Right renal pelvis (tissue), 4 donors: ENCODE measurements at regions not wholly inside any gene's neighbourhood (a gene's known extent, or its start where the extent isn't known, plus 50 kb on each side); places are given as distances from the start of the nearest gene placed in this dataset.
A peak's percentile ranks its signal among the peaks of the same experiment; 100 is the strongest.
"Not testable (repeated sequence)": the region's sequence is repeated elsewhere in the genome, so short reads cannot be mapped to it uniquely, and the experiment has no call there.

ENCODE experiments used
- DNase-seq, 4 donors: peaks; one replicate each; pipeline ENCODE4 v3.0.0-alpha.2; 2013; ENCODE audit warnings: low read depth in 4 of 4, low spot score in 3 of 4, missing footprints in 1 of 4

DNA sequence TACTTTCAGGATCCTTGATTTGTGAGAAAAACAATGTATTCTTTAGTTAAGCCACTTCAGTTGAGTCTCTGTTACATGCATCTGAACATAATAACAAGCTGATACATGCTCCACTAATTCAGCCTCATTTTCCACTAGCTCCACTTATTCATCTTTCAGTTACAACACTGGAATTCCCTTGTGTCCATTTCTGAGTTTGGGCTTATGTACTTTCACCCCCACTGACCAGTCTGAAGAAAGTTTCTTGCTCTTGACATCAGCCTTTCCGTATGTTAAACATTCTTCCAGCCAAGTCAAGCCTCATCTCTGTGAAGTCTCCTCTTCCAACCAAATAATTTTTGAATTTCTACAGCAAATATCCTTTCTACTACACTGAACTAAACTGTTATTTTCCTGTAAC is 592.5 kb upstream of the NOVA1 start:
- DNase-seq: no peak

DNA sequence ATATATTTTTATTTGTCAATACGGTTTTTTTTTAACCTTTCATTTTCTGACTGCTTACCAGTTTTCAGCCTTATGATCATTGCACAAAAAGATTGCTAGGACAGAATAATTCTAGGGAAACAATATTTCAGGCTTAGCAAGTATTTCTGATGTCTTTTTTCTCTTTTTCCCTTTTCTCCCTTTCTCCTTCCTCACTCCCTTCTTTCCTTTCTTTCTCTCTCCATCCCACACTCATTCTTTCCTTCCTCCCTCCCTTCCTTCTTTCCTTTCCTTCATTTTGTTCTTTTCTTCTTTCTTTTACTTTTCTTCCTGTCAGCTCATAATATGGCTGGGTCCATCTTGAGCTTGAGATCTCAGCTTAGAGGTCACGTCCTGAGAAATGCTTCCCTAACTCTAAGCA is 601.4 kb upstream of the NOVA1 start:
- DNase-seq: no peak

DNA sequence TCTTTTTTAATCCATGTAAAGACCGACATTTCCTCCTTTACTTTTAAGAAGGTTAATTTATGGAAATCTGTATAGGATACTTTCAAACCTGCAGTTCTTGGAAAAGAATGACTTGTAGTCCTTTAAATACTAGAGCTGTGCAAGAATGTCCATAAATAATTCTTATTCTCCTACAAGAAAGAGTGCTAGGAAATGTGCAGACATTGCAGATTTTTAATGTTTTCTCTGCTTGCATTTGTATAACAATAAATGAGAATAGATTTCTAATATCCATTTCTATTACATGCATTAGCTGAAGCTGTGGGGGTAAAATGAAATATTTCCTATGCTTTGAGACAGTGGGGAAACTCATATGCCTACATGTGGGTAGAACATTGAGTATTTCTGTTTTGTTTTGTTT is 607.2 kb upstream of the NOVA1 start:
- no peak for DNase-seq

DNA sequence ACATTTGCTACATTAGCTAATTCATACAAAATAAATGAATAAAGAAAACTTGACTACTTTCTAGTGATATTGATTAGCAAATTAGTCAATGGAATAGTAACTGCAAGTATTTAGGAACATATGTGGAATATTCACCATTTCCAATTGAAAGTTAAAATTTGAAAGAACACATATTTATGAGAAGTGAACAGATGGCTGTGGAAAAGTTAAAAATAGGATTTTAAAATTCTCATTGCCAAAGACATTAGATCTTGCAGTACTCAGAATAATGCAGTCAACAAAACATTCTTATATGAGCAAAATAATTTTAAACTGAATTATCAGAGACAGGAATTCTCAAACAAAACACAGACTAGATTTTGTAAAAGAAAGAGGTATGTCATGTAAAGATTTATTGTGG is 613.9 kb upstream of the NOVA1 start:
- no peak for DNase-seq

DNA sequence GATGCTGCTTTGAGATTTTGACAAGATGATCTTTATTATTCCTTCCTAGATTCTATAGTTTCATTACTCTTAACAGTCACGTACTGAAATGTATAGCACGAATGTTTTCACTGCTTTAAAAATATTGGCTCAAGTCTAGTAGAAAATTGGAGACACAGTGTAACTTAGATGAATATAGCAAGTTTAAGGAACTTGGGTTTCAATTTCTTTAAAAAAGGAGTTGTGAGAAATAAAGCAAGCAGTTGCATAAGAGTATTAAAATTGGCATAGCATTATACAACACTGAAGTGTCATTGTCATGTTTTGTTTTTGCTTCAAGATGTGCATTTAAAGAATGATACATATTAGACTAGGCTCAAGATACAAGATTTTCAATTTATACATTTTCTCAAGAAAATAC is 624.8 kb upstream of the NOVA1 start:
- DNase-seq: no peak

DNA sequence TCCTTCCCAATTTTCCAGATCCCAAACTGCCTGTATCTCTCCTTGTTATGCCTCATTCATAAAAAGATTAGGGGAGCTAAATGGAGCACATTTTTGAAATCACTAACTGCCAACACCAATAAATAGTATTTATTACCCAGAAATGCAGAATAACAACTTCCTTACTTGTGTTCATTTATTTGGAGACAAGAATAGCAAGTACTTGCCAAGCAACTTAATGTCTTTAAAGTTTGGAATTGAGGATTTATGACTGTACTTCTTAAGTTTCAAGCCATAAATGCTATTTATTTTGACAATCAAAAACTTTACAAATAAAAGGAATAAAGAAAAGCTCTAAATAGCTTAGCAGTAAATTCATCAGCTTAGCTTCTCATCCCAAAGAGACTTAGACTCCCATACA is 626.1 kb upstream of the NOVA1 start:
- DNase-seq: peak in 3 of 4 donors; percentile 25 to 39 (median 31)

DNA sequence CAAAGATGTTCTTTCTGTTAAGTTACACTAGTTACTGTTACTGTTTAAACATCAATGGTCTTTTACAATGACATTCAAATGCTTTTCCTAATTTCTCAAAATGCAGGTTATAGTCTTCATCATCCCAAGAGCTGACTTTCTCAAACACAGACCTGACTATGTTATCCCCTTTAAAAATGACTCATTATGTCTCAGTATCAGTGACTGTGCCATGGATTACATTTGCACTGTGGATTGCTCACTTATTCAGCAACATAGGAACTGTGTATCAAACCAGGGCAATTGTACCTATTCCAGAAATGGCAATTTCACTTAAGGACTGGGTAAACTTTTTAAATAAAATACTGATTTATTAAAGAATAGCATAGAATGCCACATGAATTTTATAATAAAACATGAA is 630.2 kb upstream of the NOVA1 start:
- DNase-seq: no peak

DNA sequence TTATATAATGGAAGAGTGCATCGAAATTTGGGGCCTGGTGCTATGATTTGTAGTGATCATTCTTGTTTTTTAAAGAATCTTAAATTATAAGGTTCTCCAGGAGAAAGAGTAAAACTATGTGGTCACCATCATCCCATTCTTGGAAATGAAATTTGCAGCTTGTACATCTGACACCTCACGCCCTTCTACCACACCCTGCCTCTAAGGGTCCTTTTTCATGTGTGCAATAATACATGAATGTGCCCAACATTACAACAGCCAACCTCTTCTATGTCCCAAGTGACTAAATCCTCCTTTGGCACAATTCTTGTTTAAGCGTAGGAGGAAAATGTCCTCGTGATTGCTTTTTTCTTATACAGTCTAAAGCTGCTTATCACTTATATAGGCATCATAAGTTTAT is 636.5 kb upstream of the NOVA1 start:
- DNase-seq: no peak

DNA sequence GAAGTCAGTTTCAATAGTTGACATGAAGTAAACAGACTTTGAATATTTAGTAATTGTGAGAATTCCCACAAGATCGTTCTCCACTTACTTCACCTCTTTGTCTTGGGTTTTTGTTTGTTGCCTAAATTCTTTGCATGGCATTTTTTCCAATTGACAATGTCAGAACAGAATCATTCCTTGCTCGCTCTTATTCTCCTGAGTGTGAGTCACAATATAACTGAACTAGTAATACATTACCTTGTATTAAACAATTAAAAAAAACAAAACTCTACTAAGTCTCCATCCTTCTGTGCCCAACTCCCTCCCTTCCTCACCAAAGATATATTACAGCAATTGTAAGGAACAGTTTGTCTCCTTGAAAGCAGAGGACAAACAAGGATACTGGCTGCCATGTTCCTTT is 638.8 kb upstream of the NOVA1 start:
- no peak for DNase-seq

DNA sequence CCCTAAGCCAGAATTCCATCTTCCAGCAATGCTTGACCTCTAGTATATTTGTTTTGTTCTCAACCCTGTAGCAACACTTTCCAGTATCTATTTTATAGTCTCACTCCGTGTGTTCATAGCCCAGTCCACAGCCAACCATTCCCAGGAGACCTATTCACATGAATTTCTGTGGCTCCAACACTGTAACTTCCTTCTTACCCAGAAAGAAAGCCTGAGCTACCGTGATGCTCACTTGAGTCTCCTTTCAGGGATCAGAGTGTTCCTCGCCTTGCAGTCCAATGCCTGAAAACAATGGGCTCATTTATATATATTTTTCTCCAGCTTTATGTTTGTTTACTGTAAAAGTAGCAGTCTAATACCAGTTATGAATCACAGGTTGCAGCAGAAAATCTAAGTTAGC is 645.0 kb upstream of the NOVA1 start:
- DNase-seq: no peak

DNA sequence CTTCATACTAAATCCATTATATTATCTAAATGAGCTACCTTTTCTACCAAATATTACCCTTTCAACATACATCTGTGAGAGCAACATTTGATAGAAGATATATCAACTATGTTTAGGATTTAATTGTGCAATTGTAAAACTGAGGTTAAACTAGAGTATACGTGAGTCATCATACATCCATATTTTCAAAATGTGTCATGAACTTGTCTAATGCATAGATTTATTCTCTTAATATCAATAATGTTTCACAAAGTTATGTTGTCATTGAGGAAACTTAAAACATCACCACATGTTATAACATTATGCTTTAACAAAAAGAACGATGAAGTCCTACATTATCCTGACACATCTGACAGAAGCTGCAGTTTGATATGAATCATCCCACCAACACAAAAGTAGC is 645.5 kb upstream of the NOVA1 start:
- no peak for DNase-seq

DNA sequence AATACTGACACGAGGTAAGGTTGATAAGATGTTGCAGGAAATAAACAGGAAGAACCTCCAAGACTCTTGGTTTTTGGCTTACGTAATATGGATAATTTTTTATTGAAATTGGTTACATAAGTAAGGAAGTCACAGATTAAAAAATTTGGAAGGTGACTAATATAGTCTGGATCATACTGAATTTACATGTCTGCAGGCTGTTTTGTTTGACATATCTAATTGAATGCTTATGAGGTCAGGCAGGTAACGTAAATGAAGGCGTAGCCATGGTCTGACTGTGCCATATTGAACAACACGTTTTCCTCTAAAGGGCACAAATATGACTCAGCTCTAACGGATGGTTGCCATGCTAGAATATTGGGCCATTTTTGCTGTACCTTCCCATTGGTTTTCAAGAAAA is 648.1 kb upstream of the NOVA1 start:
- DNase-seq: no peak

DNA sequence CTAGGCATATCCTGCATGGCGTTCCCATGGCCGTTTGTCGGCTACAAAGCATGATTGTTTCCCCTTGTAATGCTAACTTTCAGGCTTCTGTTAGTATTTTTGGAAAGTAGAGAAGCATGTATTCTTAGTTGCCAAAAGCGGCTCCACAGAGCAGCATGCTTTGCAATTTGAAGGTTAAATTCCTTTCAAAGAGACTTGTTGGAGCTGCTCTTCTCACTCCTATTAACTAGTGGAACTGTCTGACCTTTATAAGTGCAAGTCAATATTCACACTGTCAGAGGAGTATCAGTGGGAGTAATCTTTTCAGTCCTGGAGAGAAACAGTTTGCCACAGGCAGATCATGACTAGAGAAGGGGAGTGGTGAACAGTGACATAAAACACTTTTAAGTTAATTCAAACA is 656.1 kb upstream of the NOVA1 start:
- DNase-seq: no peak

DNA sequence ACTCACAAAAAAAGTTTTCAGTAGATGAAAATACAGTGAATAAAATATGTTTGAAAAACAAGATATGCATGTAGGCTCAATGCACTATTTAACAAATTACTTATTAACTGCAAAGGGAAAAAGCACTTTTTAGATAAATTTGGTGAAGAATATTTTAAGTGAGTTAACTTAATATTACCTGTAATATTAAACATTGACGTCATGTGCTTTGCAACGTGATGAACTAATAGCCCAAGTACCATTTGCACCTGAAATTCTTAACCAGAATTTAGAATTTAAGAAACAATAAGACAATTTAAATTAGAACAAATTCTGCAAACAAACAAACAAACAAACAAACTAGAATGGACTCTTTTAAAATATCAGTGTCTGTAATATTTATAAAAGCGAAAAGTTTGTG is 659.0 kb upstream of the NOVA1 start:
- DNase-seq: no peak

DNA sequence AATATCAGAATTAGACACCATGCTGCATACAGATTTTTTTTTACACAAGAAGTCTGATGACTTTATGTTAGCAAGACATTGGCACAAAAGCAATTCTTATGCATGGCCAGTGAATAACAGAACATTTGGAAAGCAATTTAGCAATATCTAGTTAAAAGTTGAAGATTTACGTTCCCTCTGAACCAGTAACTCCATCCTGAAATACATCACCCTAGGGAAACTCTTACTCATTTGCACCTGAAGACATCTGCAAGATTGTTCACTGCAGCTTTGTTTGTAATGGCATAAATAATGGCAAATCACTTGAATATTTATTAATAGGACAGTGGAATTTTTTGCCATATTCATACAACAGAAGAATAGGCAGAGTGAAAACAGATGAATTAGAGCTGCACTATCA is 670.0 kb upstream of the NOVA1 start:
- no peak for DNase-seq

DNA sequence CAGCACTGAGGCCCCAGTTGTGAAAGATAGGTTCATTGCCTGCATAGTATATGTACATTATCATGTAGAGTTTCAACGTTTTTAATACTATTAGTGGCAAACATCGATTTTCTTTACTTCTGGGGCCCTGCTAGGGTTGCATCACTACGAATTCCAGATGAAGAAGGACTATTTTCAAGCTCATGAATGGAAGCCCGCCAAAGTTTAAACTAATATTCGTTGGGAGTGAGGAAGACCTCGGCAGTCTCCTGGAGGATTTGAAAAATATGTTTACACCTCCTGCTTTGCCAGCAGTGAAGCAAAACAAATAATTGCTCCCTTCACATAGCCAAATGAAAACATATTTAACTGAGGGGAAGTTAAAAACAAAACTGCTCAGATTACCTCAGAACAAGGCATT is 672.9 kb upstream of the NOVA1 start:
- no peak for DNase-seq

DNA sequence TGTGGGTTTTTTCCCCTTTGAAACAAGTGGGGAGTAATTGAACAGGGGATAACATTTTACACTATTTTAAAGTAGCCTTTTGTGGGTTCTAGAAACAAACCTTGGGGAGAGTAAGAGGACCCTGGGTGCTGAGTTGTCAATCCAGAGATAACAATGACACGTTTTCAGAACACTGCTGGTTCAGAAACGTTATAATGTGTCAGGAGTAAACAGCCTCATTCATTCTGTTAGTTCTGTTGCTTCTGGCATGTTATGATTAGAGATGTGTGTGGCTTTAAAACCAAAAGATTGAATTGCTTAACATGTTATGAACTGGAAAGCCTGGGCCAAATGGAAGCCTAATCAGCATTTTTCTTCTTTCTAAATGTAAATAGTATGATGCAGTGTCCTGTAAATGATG is 680.5 kb upstream of the NOVA1 start:
- no peak for DNase-seq

DNA sequence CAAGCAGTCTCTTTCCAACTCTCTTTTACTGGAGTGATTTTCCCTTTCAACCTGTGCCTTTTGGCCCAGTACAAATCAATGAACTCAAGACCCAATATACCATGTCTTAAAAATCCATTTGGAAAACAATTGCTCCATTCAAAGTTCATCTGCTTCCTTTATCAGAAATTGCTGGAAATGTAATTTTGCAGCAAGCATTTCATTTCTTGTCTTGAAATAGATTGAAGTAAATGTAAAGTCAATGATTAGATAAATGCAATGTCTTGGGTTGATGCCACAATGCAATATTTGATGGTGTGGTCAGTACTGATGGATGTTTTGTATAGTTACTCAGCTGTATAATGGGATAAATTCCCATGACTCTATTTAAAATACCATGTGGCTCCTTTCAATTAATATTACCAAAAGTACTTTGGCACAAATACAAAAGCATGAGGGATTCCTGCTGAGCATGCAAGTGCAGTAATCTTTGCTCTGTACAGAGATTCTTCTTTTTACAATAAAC is 707.7 kb upstream of the NOVA1 start:
- no peak for DNase-seq

DNA sequence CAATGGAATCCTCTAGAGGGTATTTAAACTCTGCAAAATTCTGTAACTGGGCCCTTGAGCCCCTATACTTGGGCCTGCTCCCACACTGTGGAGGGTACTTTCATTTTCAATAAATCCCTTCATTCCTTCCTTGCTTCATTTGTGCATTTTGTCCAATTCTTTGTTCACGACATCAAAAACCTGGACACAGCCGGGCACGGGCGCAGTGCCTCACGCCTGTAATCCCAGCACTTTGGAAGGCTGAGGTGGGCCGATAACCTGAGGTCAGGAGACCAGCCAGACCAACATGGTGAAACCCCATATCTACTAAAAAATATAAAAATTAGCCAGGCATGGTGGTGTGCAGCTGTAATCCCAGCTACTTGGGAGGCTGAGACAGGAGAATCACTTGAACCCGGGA is 714.9 kb upstream of the NOVA1 start:
- not testable (repeated sequence) for DNase-seq

DNA sequence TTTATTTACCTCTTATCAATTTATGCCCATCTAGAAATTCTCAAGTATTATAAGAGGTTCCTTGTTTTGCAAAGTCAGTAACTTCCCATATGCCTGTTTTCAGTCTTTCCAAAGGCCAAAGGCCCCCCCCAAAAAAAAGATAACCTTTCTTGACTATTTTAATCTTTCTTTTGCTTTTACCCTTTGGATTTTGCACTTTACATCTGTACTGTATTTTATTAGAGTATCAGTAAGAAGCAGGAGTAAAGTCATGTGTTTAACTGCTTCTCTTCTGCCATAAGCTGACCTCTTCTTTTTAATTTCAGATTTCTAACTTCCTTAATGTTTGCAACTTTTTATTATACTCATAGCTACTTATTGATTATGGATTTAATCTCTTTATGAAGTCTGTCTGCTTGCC is 716.4 kb upstream of the NOVA1 start:
- DNase-seq: no peak

DNA sequence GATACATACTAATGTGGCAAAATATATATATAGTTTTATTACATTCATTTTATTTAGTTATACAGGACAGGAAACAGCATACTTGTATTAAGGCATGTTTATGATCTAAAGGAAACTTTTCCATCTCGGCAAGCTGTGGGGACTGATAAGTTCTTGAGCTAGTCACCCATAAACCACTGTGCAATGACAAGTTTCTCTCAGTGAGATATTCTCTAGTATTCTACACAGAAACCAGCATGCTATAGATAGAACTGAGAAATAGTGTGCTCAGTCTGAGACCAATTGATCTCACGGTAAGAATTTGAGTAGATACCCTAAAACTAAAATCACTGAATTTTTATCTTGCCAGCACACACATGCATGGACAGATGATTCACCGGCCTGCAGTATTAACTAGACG is 717.6 kb upstream of the NOVA1 start:
- no peak for DNase-seq

DNA sequence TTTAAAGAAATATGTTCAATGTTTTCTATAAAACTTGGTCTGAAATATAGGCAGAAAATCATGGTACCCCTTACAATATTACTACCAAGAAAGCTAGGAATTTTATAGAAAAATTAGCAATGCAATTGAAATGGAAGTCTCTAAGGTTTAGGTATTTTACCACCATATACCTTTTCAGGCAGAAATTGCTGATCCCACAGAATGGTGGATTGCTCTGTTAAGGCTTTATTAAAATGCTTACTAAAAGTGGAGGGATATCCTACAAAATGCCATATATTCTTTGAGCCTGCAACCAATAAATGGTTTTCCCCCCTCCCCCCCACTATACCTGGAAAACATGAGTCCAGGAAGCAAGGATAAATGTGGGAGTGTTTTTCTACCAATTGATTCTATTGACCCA is 718.1 kb upstream of the NOVA1 start:
- no peak for DNase-seq

DNA sequence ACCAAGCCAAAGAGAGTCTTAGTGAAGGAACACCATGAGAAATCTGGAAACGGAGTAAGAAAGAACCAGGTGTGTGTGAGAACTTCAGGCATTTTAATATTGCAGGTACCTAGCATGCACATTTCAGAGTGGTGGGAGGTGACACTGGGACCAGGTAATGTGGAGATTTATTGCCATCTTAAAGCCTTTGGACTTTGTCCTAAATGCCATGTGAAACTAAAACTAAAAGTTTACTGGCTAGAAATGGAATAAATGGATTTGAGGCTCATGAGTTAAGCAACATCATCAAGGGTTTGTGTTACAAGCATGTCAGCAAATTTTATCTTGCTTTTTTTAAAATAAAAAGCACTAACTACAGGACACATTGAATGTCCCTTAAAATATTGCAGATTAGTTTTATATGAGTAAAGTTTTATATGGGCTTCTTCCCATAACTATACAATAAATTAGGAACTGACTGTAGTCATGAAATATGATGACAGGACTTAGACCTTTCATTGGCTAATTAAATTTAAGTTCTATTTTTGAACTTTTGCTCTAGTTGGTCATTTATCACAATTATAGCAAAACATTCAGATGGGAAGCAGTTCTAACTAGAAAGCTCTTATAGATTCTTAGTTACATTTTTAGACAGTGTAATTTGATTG is 721.1 kb upstream of the NOVA1 start:
- no peak for DNase-seq
